Lung (tissue), 11 donors: ENCODE measurements at regions not wholly inside any gene's neighbourhood (a gene's known extent, or its start where the extent isn't known, plus 50 kb on each side); places are given as distances from the start of the nearest gene placed in this dataset.
A peak's percentile ranks its signal among the peaks of the same experiment; 100 is the strongest.

Experiments
- ATAC-seq: fragments of 200-7000 bp; cut with Tn5 transposase; one replicate; pipeline ENCODE4 v1.9.1; 2020; ENCODE audit warnings: moderate number of reproducible peaks; ENCODE audit not compliant: insufficient read depth, low FRiP score
- DNase-seq, 3 donors: peaks; one replicate each; pipeline ENCODE4 v3.0.0-alpha.2; 2013 to 2017
- H3K27ac ChIP-seq, 2 donors: one replicate each; pipeline ENCODE4 v1.5.1; 2013; ENCODE audit warnings: mild to moderate bottlenecking in 2 of 2, moderate library complexity in 2 of 2, control low read depth in 1 of 2, inconsistent platforms in 1 of 2, low read depth in 1 of 2, low read length in 1 of 2
- H3K27me3 ChIP-seq, 3 donors: one replicate each; pipeline ENCODE4 v1.5.1; 2013; ENCODE audit warnings: low read length in 2 of 3; ENCODE audit not compliant: control insufficient read depth in 3 of 3, insufficient read depth in 3 of 3
- H3K36me3 ChIP-seq, 4 donors: one replicate each; pipeline ENCODE4 v1.5.1; 2013; ENCODE audit warnings: low read length in 4 of 4, mild to moderate bottlenecking in 1 of 4, moderate library complexity in 1 of 4; ENCODE audit not compliant: control insufficient read depth in 4 of 4, insufficient read depth in 4 of 4
- H3K4me1 ChIP-seq, 5 donors: one replicate each; pipeline ENCODE4 v1.5.1; 2013; ENCODE audit warnings: low read length in 5 of 5, mild to moderate bottlenecking in 2 of 5, moderate library complexity in 1 of 5; ENCODE audit not compliant: control insufficient read depth in 5 of 5, insufficient read depth in 5 of 5
- H3K4me3 ChIP-seq: one replicate; pipeline ENCODE4 v1.5.1; 2013; ENCODE audit warnings: mild to moderate bottlenecking, control low read depth, moderate library complexity
- H3K9ac ChIP-seq, 2 donors: one replicate each; pipeline ENCODE4 v1.5.1; 2013; ENCODE audit warnings: low read length in 2 of 2, control low read depth in 1 of 2; ENCODE audit not compliant: insufficient read depth in 1 of 2
- H3K9me3 ChIP-seq, 4 donors: one replicate each; pipeline ENCODE4 v1.5.1; 2013; ENCODE audit warnings: low read length in 3 of 4, mild to moderate bottlenecking in 1 of 4, moderate library complexity in 1 of 4; ENCODE audit not compliant: control insufficient read depth in 4 of 4, insufficient read depth in 3 of 4
- CTCF ChIP-seq: IDR thresholded peaks from 2 replicates; pipeline ENCODE4 v1.5.1; 2012; ENCODE audit warnings: mild to moderate bottlenecking; ENCODE audit errors: control extremely low read depth, extremely low read depth
- WGBS, 2 donors: extraction: QIAGEN DNeasy Blood & Tissue Kit; methylation state at CpG; one replicate each; pipeline ENCODE4 v1.1.7; 2013; 5-methylcytosine and 5-hydroxymethylcytosine counted together
- donor health status: control.
- donor health status: control.
- donor health status: Bipolar disorder and iron deficiency.
- donor health status: healthy.
- donor health status: DM: yes; HTN: yes; CAD: no.

- Histone ChIP-seq H3K4me1 (peaks cover 0 to 22% (median 0%) of the 10 kb centered on the region in 5 donors), H3K9ac (no peak overlapping the region), H3K27me3 (no peaks in the 10 kb centered on the region), H3K36me3 (no peaks in the 10 kb centered on the region), H3K27ac (no peak overlapping the region), H3K4me3 (no peak overlapping the region), H3K9me3 (no peaks in the 10 kb centered on the region)
- ATAC-seq (no peak), DNase-seq (no peak)
- no peak for TF ChIP-seq CTCF
Measured at GRCh38 chr4:120454788-120455187, 388.1 kb upstream of the MAD2L1 start.

GRCh38 chr4:120452536-120452935, 385.9 kb upstream of the MAD2L1 start:
- Histone ChIP-seq H3K9me3 (no peaks in the 10 kb centered on the region), H3K4me3 (no peak overlapping the region), H3K27ac (no peak overlapping the region), H3K36me3 (no peaks in the 10 kb centered on the region), H3K9ac (no peak overlapping the region), H3K27me3 (no peaks in the 10 kb centered on the region), H3K4me1 (peaks cover 0 to 28% (median 0%) of the 10 kb centered on the region in 5 donors)
- no peak for TF ChIP-seq CTCF
- DNase-seq = peak in 2 of 3 donors; percentile 77
- WGBS, 2 donors = 83 to 90% methylated on average over 1 of the region's 1 CpG
- no peak for ATAC-seq

- H3K4me3 ChIP-seq = no peak overlapping the region
- H3K4me1 ChIP-seq = peaks cover 0 to 32% (median 0%) of the 10 kb centered on the region in 5 donors
- H3K36me3 ChIP-seq = no peaks in the 10 kb centered on the region
- no peak for TF ChIP-seq CTCF
- no peaks in the 10 kb centered on the region for H3K9me3 ChIP-seq
- H3K27ac ChIP-seq = no peak overlapping the region
- H3K9ac ChIP-seq = no peak overlapping the region
- no peak for ATAC-seq
- no peak for DNase-seq
- no peaks in the 10 kb centered on the region for H3K27me3 ChIP-seq
Measured at GRCh38 chr4:120452001-120452400, 385.4 kb upstream of the MAD2L1 start.

- H3K27me3 ChIP-seq = no peaks in the 10 kb centered on the region
- no peak overlapping the region for H3K4me3 ChIP-seq
- peaks cover 0 to 40% (median 0%) of the 10 kb centered on the region in 5 donors for H3K4me1 ChIP-seq
- ATAC-seq (no peak), DNase-seq (peak in 2 of 3 donors; percentile 93 to 94)
- H3K27ac ChIP-seq = no peak overlapping the region
- WGBS, 2 donors = 49 to 61% methylated on average over 1 of the region's 1 CpG
- no peaks in the 10 kb centered on the region for H3K9me3 ChIP-seq
- no peak overlapping the region for H3K9ac ChIP-seq
- H3K36me3 ChIP-seq = no peaks in the 10 kb centered on the region
- no peak for TF ChIP-seq CTCF
Measured at GRCh38 chr4:120447774-120448173, 381.1 kb upstream of the MAD2L1 start.
